Body of pancreas (tissue), 4 donors: ENCODE measurements at regions not wholly inside any gene's neighbourhood (a gene's known extent, or its start where the extent isn't known, plus 50 kb on each side); places are given as distances from the start of the nearest gene placed in this dataset.
"Not testable (repeated sequence)": the region's sequence is repeated elsewhere in the genome, so short reads cannot be mapped to it uniquely, and the experiment has no call there.

ENCODE experiments used
- ATAC-seq: fragments of 150-250 bp; one replicate; pipeline ENCODE4 v1.9.1; 2016
- DNase-seq, 4 donors: peaks; one replicate each; pipeline ENCODE4 v3.0.0-alpha.2; 2019
- H3K27ac ChIP-seq, 4 donors: fragments of 200-600 bp; sonication (generic); 1 replicate in 3 of 4; 2 replicates in 1 of 4; pipeline versions ENCODE4 v1.5.1 to v1.6.1; 2016 to 2019; ENCODE audit warnings: mild to moderate bottlenecking in 1 of 4, mixed read lengths in 1 of 4, moderate library complexity in 1 of 4
- H3K27me3 ChIP-seq, 2 donors: fragments of 200-600 bp; sonication (generic); one replicate each; pipeline ENCODE4 v1.6.0; 2016; ENCODE audit warnings: mild to moderate bottlenecking in 1 of 2
- H3K36me3 ChIP-seq, 2 donors: fragments of 200-600 bp; sonication (generic); replicated peaks in 1 of 2; 2 replicates each; pipeline ENCODE4 v1.5.1; 2016; ENCODE audit warnings: low read depth in 2 of 2; ENCODE audit not compliant: insufficient read depth in 1 of 2
- H3K4me1 ChIP-seq: fragments of 200-600 bp; sonication (generic); one replicate; pipeline ENCODE4 v1.6.0; 2016
- H3K4me3 ChIP-seq, 2 donors: fragments of 200-600 bp; sonication (generic); 1 replicate in 1 of 2; 2 replicates in 1 of 2; pipeline ENCODE4 v1.5.1; 2016 to 2019
- H3K9me3 ChIP-seq, 3 donors: fragments of 200-600 bp; sonication (generic); 1 replicate in 2 of 3; 2 replicates in 1 of 3; pipeline ENCODE4 v1.5.1; 2016
- CTCF ChIP-seq, 7 experiments: fragments of 450-650 bp in 4 of 7; fragments of 200-600 bp in 3 of 7; sonication (generic) in 3 of 7; IDR thresholded peaks; one replicate each; pipeline ENCODE4 v1.5.1; 2016 to 2019; ENCODE audit warnings: antibody characterized with exemption in 7 of 7
- POLR2A ChIP-seq, 3 donors: fragments of 450-650 bp; IDR thresholded peaks; one replicate each; pipeline ENCODE4 v1.6.1; 2016; ENCODE audit warnings: antibody characterized with exemption in 3 of 3, mild to moderate bottlenecking in 2 of 3
- WGBS, 2 donors: methylation state at CpG; one replicate each; pipeline ENCODE4 v1.1.5; 2017; 5-methylcytosine and 5-hydroxymethylcytosine counted together
- intact Hi-C: fragments of 100-400 bp; cut with DNase I; formaldehyde crosslinking; loops from one replicate; pipeline ENCODE4 v1.15.1; 2023

DNA sequence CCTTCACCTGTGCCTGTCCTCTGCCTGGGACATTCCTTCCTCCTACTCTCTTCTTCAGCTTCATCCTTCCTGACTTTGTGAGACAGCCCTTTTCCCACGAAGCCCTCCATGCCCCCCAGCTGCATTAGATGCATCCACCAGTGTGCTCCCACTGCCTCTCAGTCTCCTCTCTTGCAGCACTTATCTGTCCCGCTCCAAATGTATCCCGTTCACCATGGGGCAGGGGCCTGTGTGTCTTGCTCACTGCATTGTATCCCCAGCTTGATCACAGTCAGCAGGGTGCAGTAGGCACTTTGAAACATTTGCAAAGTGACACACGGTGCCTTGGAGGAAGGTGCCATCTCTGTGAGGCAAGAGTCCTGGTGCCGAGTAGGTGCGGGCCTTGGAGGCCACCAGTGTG is 104.0 kb downstream of the SLC25A47 start:
- no peak overlapping the region for H3K4me3 ChIP-seq
- intact Hi-C loops: no loop called here
- no peaks in the 10 kb centered on the region for H3K27me3 ChIP-seq
- no peaks in the 10 kb centered on the region for H3K9me3 ChIP-seq
- H3K4me1 ChIP-seq: peaks cover 7% of the 10 kb centered on the region
- ATAC-seq (no peak), DNase-seq (no peak)
- H3K27ac ChIP-seq: no peak overlapping the region
- no peaks in the 10 kb centered on the region for H3K36me3 ChIP-seq
- TF ChIP-seq CTCF (IDR thresholded peaks at IDR 0.05) (no peak), POLR2A (IDR thresholded peaks at IDR 0.05) (no peak)
- WGBS, 2 donors: 75 to 88% methylated on average over 6 of the region's 6 CpGs

GRCh38 chr14:100428727-100429126 is 105.6 kb downstream of the SLC25A47 start:
- DNase-seq (no peak), ATAC-seq (no peak)
- 78 to 85% methylated on average over 9 of the region's 9 CpGs for WGBS, 2 donors
- Histone ChIP-seq H3K9me3 (no peaks in the 10 kb centered on the region), H3K27ac (no peak overlapping the region), H3K27me3 (no peaks in the 10 kb centered on the region), H3K36me3 (no peaks in the 10 kb centered on the region), H3K4me1 (peaks cover 7% of the 10 kb centered on the region), H3K4me3 (no peak overlapping the region)
- intact Hi-C loops: no loop called here
- TF ChIP-seq CTCF (IDR thresholded peaks at IDR 0.05) (no peak), POLR2A (IDR thresholded peaks at IDR 0.05) (no peak)

DNA sequence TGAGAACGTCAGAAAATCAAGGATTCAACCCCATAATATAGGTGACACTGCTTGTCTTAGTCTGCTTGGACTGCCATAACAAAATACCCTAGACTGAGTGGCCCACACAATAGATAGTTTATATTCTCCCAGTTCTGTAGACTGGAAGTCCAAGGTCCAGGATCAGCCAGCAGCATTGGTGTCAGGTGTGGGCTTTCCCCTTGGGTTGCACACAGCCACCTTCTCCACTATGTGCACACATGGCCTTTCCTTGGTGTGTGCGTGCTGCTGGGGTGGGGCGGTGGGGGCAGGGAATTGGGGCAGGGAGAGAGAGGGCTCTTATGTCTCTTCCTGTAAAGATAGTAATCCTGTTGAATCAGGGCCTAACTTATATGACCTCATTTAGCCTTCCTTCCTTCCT is 106.4 kb downstream of the SLC25A47 start:
- intact Hi-C loops: no loop called here
- H3K9me3 ChIP-seq: no peaks in the 10 kb centered on the region
- no peak overlapping the region for H3K4me3 ChIP-seq
- H3K4me1 ChIP-seq: peaks cover 7% of the 10 kb centered on the region
- TF ChIP-seq CTCF (IDR thresholded peaks at IDR 0.05) (no peak), POLR2A (IDR thresholded peaks at IDR 0.05) (no peak)
- H3K27me3 ChIP-seq: no peaks in the 10 kb centered on the region
- H3K36me3 ChIP-seq: no peaks in the 10 kb centered on the region
- ATAC-seq: no peak
- WGBS, 2 donors: 21 to 49% methylated on average over 1 to 3 of the region's 3 CpGs
- peak in 1 of 4 donors; percentile 36 for DNase-seq
- H3K27ac ChIP-seq: no peak overlapping the region

GRCh38 chr14:100430571-100430970 is 107.4 kb downstream of the SLC25A47 start:
- Histone ChIP-seq H3K4me3 (no peak overlapping the region), H3K9me3 (no peaks in the 10 kb centered on the region), H3K27ac (no peak overlapping the region), H3K27me3 (no peaks in the 10 kb centered on the region), H3K36me3 (no peaks in the 10 kb centered on the region), H3K4me1 (peaks cover 7% of the 10 kb centered on the region)
- WGBS, 2 donors: 85 to 88% methylated on average over 10 to 11 of the region's 11 CpGs
- TF ChIP-seq CTCF (IDR thresholded peaks at IDR 0.05): no peak
- TF ChIP-seq POLR2A (IDR thresholded peaks at IDR 0.05): no peak
- ATAC-seq (no peak), DNase-seq (no peak)
- intact Hi-C loops: no loop called here

DNA sequence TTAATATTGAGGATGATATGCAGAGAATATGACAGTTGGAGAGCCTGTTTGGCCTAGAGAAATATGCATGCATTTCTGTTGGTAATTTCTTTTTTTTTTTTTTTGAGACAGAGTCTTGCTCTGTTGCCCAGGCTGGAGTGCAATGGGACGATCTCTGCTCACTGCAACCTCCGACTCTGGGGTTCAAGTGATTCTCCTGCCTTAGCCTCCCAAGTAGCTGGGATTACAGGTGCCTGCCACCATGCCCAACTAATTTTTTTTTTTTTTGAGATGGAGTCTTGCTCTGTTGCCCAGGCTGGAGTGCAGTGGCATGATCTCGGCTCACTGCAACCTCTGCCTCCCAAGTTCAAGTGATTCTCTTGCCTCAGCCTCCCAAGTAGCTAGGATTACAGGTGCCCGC is 108.3 kb downstream of the SLC25A47 start:
- H3K27ac ChIP-seq, DNase-seq, intact Hi-C loops, H3K4me3 ChIP-seq, H3K27me3 ChIP-seq, H3K36me3 ChIP-seq, H3K9me3 ChIP-seq, ATAC-seq: not testable (repeated sequence)
- WGBS, 2 donors: 91 to 95% methylated on average over 4 of the region's 4 CpGs
- H3K4me1 ChIP-seq: peaks cover 12% of the 10 kb centered on the region
